RWPE2 (cell line): ENCODE measurements at regions not wholly inside any gene's neighbourhood (a gene's known extent, or its start where the extent isn't known, plus 50 kb on each side); places are given as distances from the start of the nearest gene placed in this dataset.

Source experiments
- ATAC-seq: fragments of 200-7000 bp; cut with Tn5 transposase; 3 replicates; pipeline ENCODE4 v1.9.1; 2021; ENCODE audit warnings: low read depth
- DNase-seq: peaks from one replicate; pipeline ENCODE4 v3.0.0-alpha.2; 2020; ENCODE audit warnings: low spot score
- H3K27ac ChIP-seq: fragments of 450-650 bp; 2 replicates; pipeline ENCODE4 v1.5.1; 2017; ENCODE audit warnings: mild to moderate bottlenecking; ENCODE audit not compliant: poor library complexity, severe bottlenecking
- H3K27me3 ChIP-seq: fragments of 250-450 bp; sonication (Bioruptor Pico); 2 replicates; pipeline ENCODE4 v1.5.1; 2021; ENCODE audit warnings: mild to moderate bottlenecking, moderate library complexity; ENCODE audit not compliant: insufficient read depth, poor library complexity, severe bottlenecking
- H3K36me3 ChIP-seq: fragments of 250-450 bp; sonication (Bioruptor Pico); 2 replicates; pipeline ENCODE4 v1.5.1; 2020; ENCODE audit warnings: low read depth, mild to moderate bottlenecking, moderate library complexity
- H3K4me1 ChIP-seq: fragments of 250-450 bp; sonication (Bioruptor Pico); 2 replicates; pipeline ENCODE4 v1.5.1; 2021; ENCODE audit warnings: mild to moderate bottlenecking, moderate library complexity; ENCODE audit not compliant: insufficient read depth, poor library complexity, severe bottlenecking
- H3K4me3 ChIP-seq: fragments of 250-450 bp; sonication (Bioruptor Pico); 2 replicates; pipeline ENCODE4 v1.5.1; 2021; ENCODE audit warnings: mild to moderate bottlenecking, moderate library complexity; ENCODE audit not compliant: severe bottlenecking
- H3K9me3 ChIP-seq: fragments of 250-450 bp; sonication (Bioruptor Pico); 2 replicates; pipeline ENCODE4 v1.5.1; 2021; ENCODE audit warnings: mild to moderate bottlenecking, moderate library complexity; ENCODE audit not compliant: severe bottlenecking
- CTCF ChIP-seq: fragments of 450-650 bp; IDR thresholded peaks from one replicate; pipeline ENCODE4 v1.5.1; 2017; ENCODE audit warnings: mild to moderate bottlenecking, moderate library complexity; ENCODE audit not compliant: poor library complexity, severe bottlenecking

GRCh38 chr5:86879086-86879485 lies 261.3 kb downstream of the COX7C start:
- no peaks in the 10 kb centered on the region for H3K4me1 ChIP-seq
- no peaks in the 10 kb centered on the region for H3K27me3 ChIP-seq
- H3K4me3 ChIP-seq, result no peak overlapping the region
- H3K9me3 ChIP-seq, result no peaks in the 10 kb centered on the region
- DNase-seq (no peak), ATAC-seq (no peak)
- no peak for TF ChIP-seq CTCF
- H3K27ac ChIP-seq, result no peak overlapping the region
- H3K36me3 ChIP-seq, result no peaks in the 10 kb centered on the region

- DNase-seq (no peak), ATAC-seq (no peak)
- TF ChIP-seq CTCF, result no peak
- H3K4me3 ChIP-seq, result no peak overlapping the region
- H3K27me3 ChIP-seq, result no peaks in the 10 kb centered on the region
- no peaks in the 10 kb centered on the region for H3K36me3 ChIP-seq
- no peak overlapping the region for H3K27ac ChIP-seq
- no peaks in the 10 kb centered on the region for H3K9me3 ChIP-seq
- H3K4me1 ChIP-seq, result no peaks in the 10 kb centered on the region
Observed at GRCh38 chr5:86880344-86880743, 262.6 kb downstream of the COX7C start.

GRCh38 chr5:86880785-86881492 lies 263.2 kb downstream of the COX7C start:
- peak; percentile 96 for TF ChIP-seq CTCF
- no peak for DNase-seq

GRCh38 chr5:86881493-86882090 lies 263.9 kb downstream of the COX7C start:
- H3K9me3 ChIP-seq, result no peaks in the 10 kb centered on the region
- no peak for DNase-seq
- no peak overlapping the region for H3K4me3 ChIP-seq
- H3K27me3 ChIP-seq, result no peaks in the 10 kb centered on the region
- no peaks in the 10 kb centered on the region for H3K36me3 ChIP-seq
- no peak for TF ChIP-seq CTCF
- no peak for ATAC-seq
- no peaks in the 10 kb centered on the region for H3K4me1 ChIP-seq
- H3K27ac ChIP-seq, result no peak overlapping the region

More at GRCh38 chr5:86880785-86881492, 263.2 kb downstream of the COX7C start:
- Histone ChIP-seq H3K9me3 (no peaks in the 10 kb centered on the region), H3K4me3 (no peak overlapping the region), H3K4me1 (no peaks in the 10 kb centered on the region), H3K36me3 (no peaks in the 10 kb centered on the region), H3K27ac (no peak overlapping the region), H3K27me3 (no peaks in the 10 kb centered on the region)
- peak; percentile 98 for ATAC-seq

GRCh38 chr5:86884608-86885007 lies 266.9 kb downstream of the COX7C start:
- Histone ChIP-seq H3K4me1 (no peaks in the 10 kb centered on the region), H3K36me3 (no peaks in the 10 kb centered on the region), H3K9me3 (no peaks in the 10 kb centered on the region), H3K27me3 (no peaks in the 10 kb centered on the region), H3K4me3 (no peak overlapping the region), H3K27ac (no peak overlapping the region)
- TF ChIP-seq CTCF, result no peak
- ATAC-seq (no peak), DNase-seq (no peak)
